Choroid plexus epithelial cell (primary cell): ENCODE measurements at regions not wholly inside any gene's neighbourhood (a gene's known extent, or its start where the extent isn't known, plus 50 kb on each side); places are given as distances from the start of the nearest gene placed in this dataset.

Experiments used
- DNase-seq: peaks from one replicate; pipeline ENCODE4 v3.0.0-alpha.2; 2010; ENCODE audit warnings: low read depth
- H3K4me3 ChIP-seq: 2 replicates; pipeline ENCODE4 v1.5.1; 2011; ENCODE audit warnings: low read depth, mild to moderate bottlenecking, control low read depth, low read length, moderate library complexity
- CTCF ChIP-seq: conservative IDR thresholded peaks from 2 replicates; pipeline ENCODE4 v1.5.1; 2011; ENCODE audit warnings: low read depth, mild to moderate bottlenecking, control low read depth, inconsistent platforms, low read length, moderate library complexity

- no peak for TF ChIP-seq CTCF
- DNase-seq, result peak; percentile 22
Measured at GRCh38 chr2:188892636-188893035, 81.5 kb upstream of the COL3A1 start.

GRCh38 chr2:188893972-188894371 is 80.2 kb upstream of the COL3A1 start:
- H3K4me3 ChIP-seq, result no peak overlapping the region
- no peak for TF ChIP-seq CTCF
- DNase-seq, result no peak

More at GRCh38 chr2:188892636-188893035, 81.5 kb upstream of the COL3A1 start:
- no peak overlapping the region for H3K4me3 ChIP-seq

GRCh38 chr2:188894979-188895378 is 79.2 kb upstream of the COL3A1 start:
- H3K4me3 ChIP-seq, result no peak overlapping the region
- no peak for TF ChIP-seq CTCF
- no peak for DNase-seq

- no peak for TF ChIP-seq CTCF
- no peak overlapping the region for H3K4me3 ChIP-seq
- DNase-seq, result peak; percentile 88
Measured at GRCh38 chr2:188897096-188897495, 77.1 kb upstream of the COL3A1 start.

- H3K4me3 ChIP-seq, result no peak overlapping the region
- TF ChIP-seq CTCF, result no peak
- DNase-seq, result no peak
Measured at GRCh38 chr2:188898261-188898660, 75.9 kb upstream of the COL3A1 start.

GRCh38 chr2:188902901-188903491 is 71.2 kb upstream of the COL3A1 start:
- DNase-seq, result peak; percentile 85
- TF ChIP-seq CTCF, result no peak
- no peak overlapping the region for H3K4me3 ChIP-seq

GRCh38 chr2:188903740-188904139 is 70.4 kb upstream of the COL3A1 start:
- no peak overlapping the region for H3K4me3 ChIP-seq
- DNase-seq, result no peak
- no peak for TF ChIP-seq CTCF
